ENCODE measurements at regions not wholly inside any gene's neighbourhood (a gene's known extent, or its start where the extent isn't known, plus 50 kb on each side); places are given as distances from the start of the nearest gene placed in this dataset.

DNA sequence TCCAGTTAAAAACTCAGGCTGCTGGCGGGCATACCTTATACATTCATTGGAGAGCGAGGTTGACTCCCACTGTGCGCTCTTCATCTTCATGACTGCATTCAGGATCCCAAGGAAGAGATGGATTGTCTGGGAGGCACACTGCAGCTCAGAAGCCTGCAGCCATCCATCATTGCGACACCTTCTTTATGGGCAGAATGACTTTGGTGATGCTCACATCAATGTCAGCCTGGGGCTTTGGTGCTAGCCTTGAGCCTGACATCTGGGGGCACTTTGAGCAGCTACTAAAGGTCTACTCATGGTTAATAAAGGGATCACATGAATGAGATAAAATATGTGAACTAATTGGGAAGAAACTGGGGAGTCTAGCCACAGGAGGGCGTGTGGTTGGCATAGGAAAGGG is 229.3 kb downstream of the PRDM2 start:
- Mint-ChIP-seq H3K4me1 (ENCODE audit: low read depth) (no peaks in the 10 kb centered on the region), H3K27me3 (ENCODE audit: low read depth) (peaks cover 17% of the 10 kb centered on the region), H3K27ac (no peak overlapping the region), H3K36me3 (ENCODE audit: low read depth) (no peaks in the 10 kb centered on the region), H3K9me3 (ENCODE audit: insufficient read depth) (no peaks in the 10 kb centered on the region), H3K4me3 (no peak overlapping the region)
- ATAC-seq (no peak), DNase-seq (no peak)
- ChIA-PET CTCF (interaction anchor here (1.3 kb wide), 1 partner anchor 21 kb away, joined by 3 read pairs; no protein-coding TSS in a partner anchor), POLR2A (no interaction called here)

DNA sequence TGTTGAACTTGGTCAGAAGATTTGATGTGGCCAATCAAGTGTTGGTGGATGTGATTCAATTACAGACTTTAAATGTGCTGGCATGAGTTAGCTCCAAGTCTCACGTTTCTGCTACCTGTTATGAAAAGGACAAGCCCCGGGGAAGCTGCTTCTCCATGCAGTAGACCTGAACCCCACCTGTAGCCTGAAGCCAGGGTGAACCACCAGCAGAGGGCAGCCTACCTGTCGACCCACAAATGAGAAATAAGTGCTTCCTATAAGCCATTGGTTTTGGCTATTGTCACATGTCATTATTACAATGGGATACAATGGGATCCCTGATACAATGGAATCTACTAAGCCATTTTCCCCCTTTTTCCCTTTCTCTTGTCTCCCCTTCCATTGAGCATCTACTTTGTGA is 230.2 kb downstream of the PRDM2 start:
- Mint-ChIP-seq H3K27me3 (ENCODE audit: low read depth) (peaks cover 13% of the 10 kb centered on the region), H3K9me3 (ENCODE audit: insufficient read depth) (no peaks in the 10 kb centered on the region), H3K36me3 (ENCODE audit: low read depth) (no peaks in the 10 kb centered on the region), H3K4me1 (ENCODE audit: low read depth) (no peaks in the 10 kb centered on the region), H3K4me3 (no peak overlapping the region), H3K27ac (no peak overlapping the region)
- POLR2A ChIA-PET = no interaction called here
- DNase-seq = peak; percentile 33
- ATAC-seq = no peak
- CTCF ChIA-PET = interaction anchor here (1.5 kb wide), 1 partner anchor 16 kb away, joined by 3 read pairs; no protein-coding TSS in a partner anchor

DNA sequence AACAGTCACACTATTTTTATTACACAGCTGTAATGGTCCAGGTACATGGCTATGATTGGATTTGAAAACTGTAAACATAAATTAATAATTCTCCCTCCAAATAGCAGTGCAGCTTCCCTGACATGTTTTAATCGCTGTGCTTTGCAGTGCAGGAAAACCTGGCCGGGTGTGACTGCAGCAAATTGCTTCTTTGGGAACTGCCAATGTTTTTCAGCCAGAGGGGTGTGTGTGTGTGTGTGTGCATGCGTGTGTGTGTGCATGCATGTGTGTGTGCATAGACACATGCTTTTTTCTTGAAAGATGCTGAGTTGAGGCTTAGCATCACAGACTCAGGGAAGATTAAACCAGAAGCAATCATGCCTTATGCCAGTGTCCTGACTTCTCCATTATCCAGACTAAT is 231.2 kb downstream of the PRDM2 start:
- POLR2A ChIA-PET = no interaction called here
- no peak overlapping the region for H3K4me3 Mint-ChIP-seq
- CTCF ChIA-PET = interaction anchor here (1.5 kb wide), 1 partner anchor 17 kb away, joined by 3 read pairs; no protein-coding TSS in a partner anchor
- H3K9me3 Mint-ChIP-seq (ENCODE audit: insufficient read depth) = no peaks in the 10 kb centered on the region
- H3K4me1 Mint-ChIP-seq (ENCODE audit: low read depth) = no peaks in the 10 kb centered on the region
- H3K27ac Mint-ChIP-seq = no peak overlapping the region
- DNase-seq (no peak), ATAC-seq (no peak)
- H3K36me3 Mint-ChIP-seq (ENCODE audit: low read depth) = no peaks in the 10 kb centered on the region
- H3K27me3 Mint-ChIP-seq (ENCODE audit: low read depth) = peaks cover 13% of the 10 kb centered on the region

DNA sequence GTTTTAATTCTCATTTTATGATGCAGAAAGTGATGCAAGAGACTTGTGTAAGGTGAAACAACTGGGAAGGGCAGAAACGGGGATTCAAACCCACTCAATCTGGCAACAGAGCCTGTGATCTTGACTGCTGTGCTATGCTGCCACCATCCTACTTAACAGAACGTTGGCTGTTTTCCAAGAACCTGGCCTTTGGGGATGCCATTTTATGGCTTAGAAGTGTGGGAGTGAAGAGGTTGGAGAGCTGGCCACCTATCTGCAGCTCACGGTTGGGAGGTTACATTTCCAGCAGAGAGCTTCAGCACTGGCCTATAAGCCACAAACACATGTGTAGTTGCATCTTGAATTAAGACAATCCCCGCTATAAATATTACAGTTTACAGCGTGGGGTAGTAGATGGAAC is 235.3 kb downstream of the PRDM2 start:
- no peak for ATAC-seq

DNA sequence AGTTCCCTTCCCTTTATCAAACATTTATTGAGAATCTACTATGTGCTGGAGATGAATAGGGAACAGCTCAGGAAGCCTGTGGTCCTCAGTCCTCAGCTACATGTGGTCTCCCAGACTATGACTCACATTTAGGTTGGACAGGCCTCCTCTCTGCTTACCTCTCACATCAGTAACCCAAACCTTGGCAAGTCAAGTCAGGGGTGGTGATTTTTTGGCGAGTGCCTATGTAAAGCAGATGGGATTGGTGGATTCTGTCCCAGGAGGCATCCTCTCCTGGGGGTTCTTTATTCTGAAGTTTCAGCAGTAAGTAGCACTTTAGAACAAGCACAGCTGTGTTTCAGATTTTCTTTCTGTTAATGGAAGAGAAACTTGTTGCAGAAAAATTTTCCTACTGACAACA is 241.3 kb downstream of the PRDM2 start:
- ChIA-PET CTCF (no interaction called here), POLR2A (no interaction called here)
- H3K36me3 Mint-ChIP-seq (ENCODE audit: low read depth) = peaks cover 2% of the 10 kb centered on the region
- peaks cover 6% of the 10 kb centered on the region for H3K9me3 Mint-ChIP-seq (ENCODE audit: insufficient read depth)
- ATAC-seq (no peak), DNase-seq (no peak)
- H3K27me3 Mint-ChIP-seq (ENCODE audit: low read depth) = peaks cover 16% of the 10 kb centered on the region
- H3K27ac Mint-ChIP-seq = no peak overlapping the region
- H3K4me3 Mint-ChIP-seq = no peak overlapping the region
- no peaks in the 10 kb centered on the region for H3K4me1 Mint-ChIP-seq (ENCODE audit: low read depth)

More for the DNA sequence above, 235.3 kb downstream of the PRDM2 start:
- ChIA-PET CTCF (no interaction called here), POLR2A (no interaction called here)
- no peak overlapping the region for H3K27ac Mint-ChIP-seq
- no peaks in the 10 kb centered on the region for H3K4me1 Mint-ChIP-seq (ENCODE audit: low read depth)
- no peaks in the 10 kb centered on the region for H3K9me3 Mint-ChIP-seq (ENCODE audit: insufficient read depth)
- no peak for DNase-seq
- H3K36me3 Mint-ChIP-seq (ENCODE audit: low read depth) = no peaks in the 10 kb centered on the region
- peaks cover 16% of the 10 kb centered on the region for H3K27me3 Mint-ChIP-seq (ENCODE audit: low read depth)
- no peak overlapping the region for H3K4me3 Mint-ChIP-seq

DNA sequence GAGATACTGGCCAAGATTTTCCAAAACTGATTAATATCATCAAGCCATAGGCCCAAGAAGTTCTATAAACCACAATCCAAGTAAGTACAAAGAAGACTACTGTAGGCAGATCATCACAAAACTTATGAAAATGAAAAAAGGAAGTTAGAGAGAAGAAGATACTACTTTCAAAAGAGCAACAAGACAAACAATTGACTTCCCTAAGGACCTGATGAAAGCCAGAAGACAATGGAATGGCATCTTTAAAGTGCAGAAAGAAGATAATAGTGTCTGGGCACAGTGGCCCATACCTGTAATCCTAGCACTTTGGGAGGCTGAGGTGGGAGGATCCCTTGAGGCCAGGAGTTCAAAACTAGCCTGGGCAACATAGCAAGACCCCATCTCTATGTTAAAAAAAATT is 243.1 kb downstream of the PRDM2 start:
- ChIA-PET POLR2A (no interaction called here), CTCF (interaction anchor here (1.0 kb wide), 1 partner anchor 277 kb away, joined by 3 read pairs; no protein-coding TSS in a partner anchor)
- H3K4me1 Mint-ChIP-seq (ENCODE audit: low read depth) = no peaks in the 10 kb centered on the region
- ATAC-seq (no peak), DNase-seq (no peak)
- peaks cover 10% of the 10 kb centered on the region for H3K27me3 Mint-ChIP-seq (ENCODE audit: low read depth)
- no peak overlapping the region for H3K4me3 Mint-ChIP-seq
- peaks cover 2% of the 10 kb centered on the region for H3K36me3 Mint-ChIP-seq (ENCODE audit: low read depth)
- peaks cover 6% of the 10 kb centered on the region for H3K9me3 Mint-ChIP-seq (ENCODE audit: insufficient read depth)
- H3K27ac Mint-ChIP-seq = no peak overlapping the region

DNA sequence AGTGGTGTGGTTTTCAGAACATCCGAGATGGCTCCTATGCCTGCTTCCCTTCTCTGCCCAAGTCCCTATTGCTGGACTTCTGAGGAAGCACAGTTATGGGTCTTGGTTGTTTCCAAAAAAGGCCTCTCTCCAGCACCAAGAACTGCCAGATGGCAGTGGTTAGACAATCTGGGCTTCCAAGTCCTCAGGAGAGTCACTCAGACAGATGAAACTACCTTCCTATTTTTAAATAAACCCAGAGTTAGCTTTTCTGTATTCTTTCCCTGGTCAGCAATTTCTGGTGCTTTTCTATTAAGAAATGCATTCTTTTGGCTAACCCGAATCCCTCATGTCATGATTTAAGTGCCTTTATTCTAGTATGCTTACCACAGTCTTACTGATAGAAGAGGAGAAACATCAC is 245.9 kb downstream of the PRDM2 start:
- ATAC-seq = no peak
- no peaks in the 10 kb centered on the region for H3K4me1 Mint-ChIP-seq (ENCODE audit: low read depth)
- H3K27me3 Mint-ChIP-seq (ENCODE audit: low read depth) = peaks cover 4% of the 10 kb centered on the region
- H3K9me3 Mint-ChIP-seq (ENCODE audit: insufficient read depth) = peaks cover 6% of the 10 kb centered on the region
- no peak overlapping the region for H3K4me3 Mint-ChIP-seq
- DNase-seq = no peak
- CTCF ChIA-PET = no interaction called here
- no peak overlapping the region for H3K27ac Mint-ChIP-seq
- peaks cover 2% of the 10 kb centered on the region for H3K36me3 Mint-ChIP-seq (ENCODE audit: low read depth)
- POLR2A ChIA-PET = no interaction called here

DNA sequence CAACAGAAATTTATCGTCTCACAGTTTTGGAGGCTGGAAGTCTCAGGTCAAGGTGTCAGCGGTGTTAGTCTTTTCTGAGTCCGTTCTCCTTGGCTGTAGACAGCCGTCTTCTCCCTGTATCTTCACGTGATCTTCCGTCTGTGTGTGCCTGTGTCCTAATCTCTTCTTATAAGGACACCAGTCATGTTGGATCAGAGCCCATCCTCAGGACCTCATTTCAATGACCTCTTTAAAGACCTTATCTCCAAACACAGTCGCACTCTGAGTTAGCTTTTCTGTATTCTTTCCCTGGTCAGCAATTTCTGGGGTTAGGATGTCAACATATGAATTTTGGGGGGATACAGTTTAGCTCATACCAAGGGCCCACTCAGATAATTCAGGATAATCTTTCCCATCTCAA is 247.7 kb downstream of the PRDM2 start:
- CTCF ChIA-PET = no interaction called here
- POLR2A ChIA-PET = no interaction called here

DNA sequence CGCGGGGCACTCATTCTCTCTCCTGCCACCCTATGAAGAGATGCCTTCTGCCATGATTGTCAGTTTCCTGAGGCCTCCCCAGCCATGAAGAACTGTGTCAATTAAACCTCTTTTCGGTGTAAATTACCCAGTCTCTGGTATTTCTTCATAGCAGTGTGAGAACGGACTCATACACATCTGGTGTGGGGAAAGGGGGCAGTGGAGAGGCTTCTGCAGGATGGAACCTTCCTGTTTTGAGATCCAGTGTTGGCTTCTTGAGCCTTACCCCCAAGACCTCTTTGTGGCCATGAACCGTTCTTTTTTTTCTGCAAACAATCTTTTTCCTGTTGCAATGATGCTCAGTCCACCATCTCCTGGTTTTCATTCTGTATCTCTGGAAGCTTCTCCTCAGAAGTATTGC is 248.4 kb downstream of the PRDM2 start:
- no peak for ATAC-seq
- CTCF ChIA-PET = no interaction called here
- Mint-ChIP-seq H3K4me3 (no peak overlapping the region), H3K27me3 (ENCODE audit: low read depth) (peaks cover 4% of the 10 kb centered on the region), H3K9me3 (ENCODE audit: insufficient read depth) (no peaks in the 10 kb centered on the region), H3K27ac (no peak overlapping the region), H3K36me3 (ENCODE audit: low read depth) (no peaks in the 10 kb centered on the region), H3K4me1 (ENCODE audit: low read depth) (no peaks in the 10 kb centered on the region)
- no peak for DNase-seq
- POLR2A ChIA-PET = no interaction called here

More for the DNA sequence above, 247.7 kb downstream of the PRDM2 start:
- no peaks in the 10 kb centered on the region for H3K4me1 Mint-ChIP-seq (ENCODE audit: low read depth)
- peaks cover 3% of the 10 kb centered on the region for H3K9me3 Mint-ChIP-seq (ENCODE audit: insufficient read depth)
- DNase-seq = no peak
- no peaks in the 10 kb centered on the region for H3K36me3 Mint-ChIP-seq (ENCODE audit: low read depth)
- no peak for ATAC-seq
- H3K27ac Mint-ChIP-seq = no peak overlapping the region
- peaks cover 3% of the 10 kb centered on the region for H3K27me3 Mint-ChIP-seq (ENCODE audit: low read depth)
- H3K4me3 Mint-ChIP-seq = no peak overlapping the region

DNA sequence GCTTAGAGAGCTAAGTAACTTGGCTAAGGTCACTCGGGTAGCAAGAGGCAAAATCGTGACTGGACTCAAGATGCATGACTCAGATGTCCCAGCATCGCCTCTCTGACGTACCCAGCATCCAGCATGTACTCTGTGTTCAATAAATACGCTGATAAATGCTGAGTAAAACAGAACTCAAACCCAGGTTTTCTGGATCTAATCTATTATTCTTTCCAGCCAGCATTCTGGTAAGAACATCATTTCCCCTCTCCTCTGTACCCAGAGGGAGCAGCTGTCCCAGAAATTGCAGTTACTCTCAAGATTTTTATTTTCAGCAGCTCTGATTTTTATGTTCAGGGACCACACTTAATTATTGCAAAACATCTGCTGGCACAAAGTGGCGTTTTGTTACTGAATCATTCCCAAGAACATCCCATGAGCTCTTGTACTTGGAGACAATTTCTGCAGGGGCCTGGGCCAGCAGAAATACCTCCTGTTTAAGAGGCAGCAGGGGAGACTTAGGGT is 249.0 kb downstream of the PRDM2 start:
- Mint-ChIP-seq H3K4me1 (ENCODE audit: low read depth) (no peaks in the 10 kb centered on the region), H3K27ac (no peak overlapping the region), H3K9me3 (ENCODE audit: insufficient read depth) (no peaks in the 10 kb centered on the region), H3K36me3 (ENCODE audit: low read depth) (no peaks in the 10 kb centered on the region), H3K4me3 (no peak overlapping the region), H3K27me3 (ENCODE audit: low read depth) (peaks cover 4% of the 10 kb centered on the region)
- DNase-seq (no peak), ATAC-seq (no peak)
- CTCF ChIA-PET = no interaction called here
- POLR2A ChIA-PET = no interaction called here

DNA sequence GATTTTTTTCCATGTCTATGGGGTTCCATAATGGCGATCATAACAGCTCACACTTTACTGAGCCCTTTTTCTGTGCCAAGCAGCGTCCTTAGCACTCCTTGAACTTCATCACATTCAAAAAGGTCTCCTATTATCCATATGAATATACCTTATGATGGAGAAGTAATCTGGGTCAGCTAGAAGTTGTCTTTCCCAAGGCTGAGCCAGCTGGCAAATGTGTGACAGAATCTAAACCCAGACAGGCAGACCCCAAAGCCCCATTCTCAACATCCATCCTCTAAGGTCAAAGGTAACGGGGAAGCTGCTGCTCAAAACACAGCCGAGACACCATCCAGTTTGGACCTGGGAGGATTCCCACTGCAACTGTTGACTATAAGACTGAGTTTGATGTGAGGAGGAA is 249.6 kb downstream of the PRDM2 start:
- peaks cover 9% of the 10 kb centered on the region for H3K27me3 Mint-ChIP-seq (ENCODE audit: low read depth)
- ChIA-PET POLR2A (no interaction called here), CTCF (no interaction called here)
- no peaks in the 10 kb centered on the region for H3K4me1 Mint-ChIP-seq (ENCODE audit: low read depth)
- H3K27ac Mint-ChIP-seq = no peak overlapping the region
- DNase-seq (no peak), ATAC-seq (no peak)
- no peak overlapping the region for H3K4me3 Mint-ChIP-seq
- no peaks in the 10 kb centered on the region for H3K36me3 Mint-ChIP-seq (ENCODE audit: low read depth)
- no peaks in the 10 kb centered on the region for H3K9me3 Mint-ChIP-seq (ENCODE audit: insufficient read depth)

DNA sequence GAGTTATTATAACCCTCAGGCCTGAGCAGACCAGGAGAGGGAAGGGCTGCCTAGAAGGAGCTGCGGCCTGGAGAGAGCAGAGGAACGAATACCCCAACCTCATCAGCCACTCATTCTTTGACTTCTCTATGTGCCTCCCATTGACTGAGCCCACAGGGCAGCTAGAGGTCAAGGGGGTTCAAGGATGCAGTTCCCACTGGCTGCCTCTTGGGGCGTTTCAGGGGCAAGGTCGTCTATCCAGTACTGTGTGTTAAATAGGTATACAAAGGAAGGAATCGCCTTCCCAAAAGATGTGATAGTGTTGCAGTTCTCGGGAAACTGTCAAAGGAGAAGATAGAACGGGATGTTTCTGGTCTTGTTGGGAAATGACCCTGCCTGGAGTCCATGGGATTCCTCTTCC is 250.6 kb downstream of the PRDM2 start:
- no peaks in the 10 kb centered on the region for H3K4me1 Mint-ChIP-seq (ENCODE audit: low read depth)
- ATAC-seq (no peak), DNase-seq (no peak)
- POLR2A ChIA-PET = no interaction called here
- no peak overlapping the region for H3K4me3 Mint-ChIP-seq
- CTCF ChIA-PET = interaction anchor here (0.8 kb wide), 1 partner anchor 22 kb away, joined by 3 read pairs; no protein-coding TSS in a partner anchor
- H3K27ac Mint-ChIP-seq = no peak overlapping the region
- H3K36me3 Mint-ChIP-seq (ENCODE audit: low read depth) = no peaks in the 10 kb centered on the region
- H3K27me3 Mint-ChIP-seq (ENCODE audit: low read depth) = peaks cover 13% of the 10 kb centered on the region
- no peaks in the 10 kb centered on the region for H3K9me3 Mint-ChIP-seq (ENCODE audit: insufficient read depth)

All from activated CD8-positive, alpha-beta T cell treated with anti-CD3 and anti-CD28 coated beads, Interleukin-2, amount 10 ng/mL, durations not matched to agents 7 days and 5 days (primary cell).